Superior temporal gyrus (tissue), 1 donor: ENCODE measurements at regions not wholly inside any gene's neighbourhood (a gene's known extent, or its start where the extent isn't known, plus 50 kb on each side); places are given as distances from the start of the nearest gene placed in this dataset.
"Not testable (repeated sequence)": the region's sequence is repeated elsewhere in the genome, so short reads cannot be mapped to it uniquely, and the experiment has no call there.

Experiments
- DNase-seq: peaks from one replicate; pipeline ENCODE4 v3.0.0-alpha.2; 2016; ENCODE audit errors: extremely low spot score

- no peak for DNase-seq
Observed at GRCh38 chr11:23236826-23237555, 376.7 kb upstream of the CCDC179 start.

DNA sequence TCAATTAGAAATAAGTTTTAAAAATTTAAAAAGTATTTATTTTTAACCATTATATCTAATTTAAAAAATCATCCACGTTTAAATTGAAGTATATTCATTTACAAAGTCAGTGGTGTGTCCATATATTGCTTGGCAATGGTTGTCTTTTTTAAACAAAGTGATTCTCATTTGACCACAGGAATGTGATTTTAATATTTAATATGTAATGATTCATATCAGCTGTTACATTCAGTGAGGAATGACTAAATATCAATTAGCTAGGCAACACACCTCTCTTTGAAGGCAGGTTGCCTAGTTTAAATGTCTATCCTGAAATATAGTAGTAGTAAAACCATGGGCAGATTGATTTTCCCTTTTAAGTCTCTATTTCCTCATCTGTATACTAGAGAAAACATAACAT is 392.2 kb upstream of the CCDC179 start:
- no peak for DNase-seq

DNA sequence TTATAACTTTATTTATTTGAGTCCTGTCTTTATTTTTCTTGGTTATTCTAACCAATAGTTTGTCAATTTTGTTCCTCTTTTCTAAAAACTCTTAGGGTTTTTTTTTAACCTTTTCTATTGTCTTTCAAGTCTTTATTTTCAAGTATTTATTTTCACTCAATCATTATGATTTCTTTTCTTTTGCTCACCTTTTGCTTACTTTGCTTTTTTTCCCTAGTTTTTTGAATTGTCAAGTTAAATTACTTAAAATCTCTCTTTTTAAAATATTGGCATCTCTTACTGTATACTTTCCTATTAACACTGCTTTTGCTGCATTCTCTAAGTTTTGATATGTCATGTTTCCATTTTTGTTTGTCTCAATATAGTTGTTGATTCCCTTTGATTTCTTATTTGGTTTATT is 396.8 kb upstream of the CCDC179 start:
- no peak for DNase-seq

DNA sequence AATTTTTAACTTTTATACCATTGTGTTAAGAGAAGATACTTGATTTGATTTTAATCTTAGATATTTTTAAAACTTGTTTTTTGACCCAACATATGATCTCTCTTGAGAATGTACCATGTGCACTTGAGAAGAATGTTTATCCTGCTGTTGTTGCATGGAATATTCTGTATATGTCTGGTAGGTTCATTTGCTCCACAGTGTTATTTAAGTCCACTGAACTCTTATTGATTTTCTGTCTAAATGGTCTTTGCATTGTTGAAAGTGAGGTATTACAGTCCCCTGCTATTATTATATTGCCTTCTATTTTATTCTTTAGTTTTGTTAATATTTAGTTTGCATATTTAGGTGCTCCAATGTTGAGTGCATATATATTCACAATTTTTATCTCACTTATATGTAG is 397.3 kb upstream of the CCDC179 start:
- no peak for DNase-seq

GRCh38 chr11:23263466-23263865 is 403.2 kb upstream of the CCDC179 start:
- no peak for DNase-seq

GRCh38 chr11:23272095-23272494 is 411.8 kb upstream of the CCDC179 start:
- DNase-seq, result no peak

- DNase-seq, result no peak
Observed at GRCh38 chr11:23278121-23278520, 417.8 kb upstream of the CCDC179 start.

DNA sequence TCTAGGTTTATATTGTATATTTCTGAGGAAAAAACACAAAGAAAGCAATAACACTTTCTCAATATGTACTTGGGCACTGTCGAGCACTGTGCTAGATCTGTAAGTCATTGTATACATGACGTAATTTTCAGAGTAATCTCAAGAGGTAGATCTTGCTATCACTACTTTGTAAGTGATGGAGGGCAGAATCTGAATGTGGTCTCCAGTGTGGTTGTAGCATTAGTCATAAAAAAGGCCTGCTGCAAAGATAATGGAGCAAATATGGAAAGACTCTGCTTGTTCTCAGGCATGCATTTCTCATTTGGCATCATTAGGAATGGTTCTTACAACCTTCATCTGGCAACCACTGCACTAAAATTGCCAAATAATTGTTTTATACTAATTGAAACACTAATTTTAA is 419.8 kb upstream of the CCDC179 start:
- no peak for DNase-seq

GRCh38 chr11:23283666-23284065 is 423.4 kb upstream of the CCDC179 start:
- no peak for DNase-seq

GRCh38 chr11:23284631-23285030 is 424.4 kb upstream of the CCDC179 start:
- no peak for DNase-seq

DNA sequence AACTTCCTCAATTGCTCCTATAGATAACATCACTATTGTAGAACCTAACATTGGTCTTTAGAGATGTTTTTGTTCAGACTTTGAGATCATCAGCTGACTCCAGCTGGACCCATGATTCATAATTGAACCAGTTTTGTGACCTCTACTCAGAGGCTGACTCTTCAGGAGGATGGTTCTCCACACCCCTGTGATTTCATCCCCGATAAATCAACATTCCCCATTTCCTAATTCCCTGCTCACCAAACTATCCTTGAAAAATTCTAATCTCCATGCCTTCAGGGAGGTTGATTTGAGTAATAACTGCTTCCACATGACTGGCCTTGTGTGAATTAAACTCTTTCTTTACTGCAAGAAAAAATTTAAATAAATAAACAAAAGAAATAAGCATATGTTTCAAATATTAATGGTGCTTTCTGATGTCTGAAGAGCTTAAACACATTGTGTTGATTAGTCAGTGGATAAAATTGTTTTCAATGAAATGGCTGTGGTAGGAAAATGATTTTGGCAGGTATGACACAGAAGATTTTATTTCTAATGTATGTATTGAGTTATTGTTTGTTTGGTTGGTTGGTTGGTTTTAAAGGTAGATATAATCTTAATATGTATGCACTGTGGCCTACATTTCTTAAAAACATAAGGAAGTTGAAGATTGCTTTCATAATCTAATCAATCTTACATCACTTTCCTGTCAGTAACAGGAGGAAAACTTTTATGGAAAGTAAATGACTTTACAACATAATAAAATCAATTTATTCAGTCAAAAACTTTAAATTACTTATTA is 427.9 kb upstream of the CCDC179 start:
- DNase-seq, result no peak

DNA sequence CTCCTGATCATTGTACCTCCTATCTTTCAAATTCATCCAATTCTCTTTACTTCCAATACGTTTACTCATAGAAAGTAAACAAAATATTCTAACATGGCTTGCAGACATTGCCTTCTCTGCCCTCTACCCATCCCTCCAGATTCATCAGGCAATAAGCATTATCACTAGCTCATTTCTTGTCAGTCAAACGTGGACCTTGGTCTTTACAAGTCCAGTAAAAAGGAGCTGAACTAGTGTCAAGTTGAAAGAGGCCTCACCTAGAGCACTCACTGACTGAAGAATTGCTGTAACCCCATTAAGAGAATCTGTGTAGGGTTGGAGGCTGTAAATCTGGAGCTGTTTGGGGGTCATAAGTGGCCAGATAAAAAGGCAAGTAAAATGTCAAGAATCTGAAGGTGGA is 435.0 kb upstream of the CCDC179 start:
- no peak for DNase-seq

GRCh38 chr11:23308041-23308440 is 447.8 kb upstream of the CCDC179 start:
- no peak for DNase-seq

GRCh38 chr11:23310276-23310675 is 450.0 kb upstream of the CCDC179 start:
- no peak for DNase-seq

GRCh38 chr11:23311986-23312940 is 452.0 kb upstream of the CCDC179 start:
- DNase-seq, result no peak

- DNase-seq, result no peak
Observed at GRCh38 chr11:23313001-23313400, 452.7 kb upstream of the CCDC179 start.

GRCh38 chr11:23314162-23314561 is 453.9 kb upstream of the CCDC179 start:
- no peak for DNase-seq

GRCh38 chr11:23315286-23315685 is 455.0 kb upstream of the CCDC179 start:
- DNase-seq, result no peak

GRCh38 chr11:23317816-23318215 is 457.5 kb upstream of the CCDC179 start:
- no peak for DNase-seq

DNA sequence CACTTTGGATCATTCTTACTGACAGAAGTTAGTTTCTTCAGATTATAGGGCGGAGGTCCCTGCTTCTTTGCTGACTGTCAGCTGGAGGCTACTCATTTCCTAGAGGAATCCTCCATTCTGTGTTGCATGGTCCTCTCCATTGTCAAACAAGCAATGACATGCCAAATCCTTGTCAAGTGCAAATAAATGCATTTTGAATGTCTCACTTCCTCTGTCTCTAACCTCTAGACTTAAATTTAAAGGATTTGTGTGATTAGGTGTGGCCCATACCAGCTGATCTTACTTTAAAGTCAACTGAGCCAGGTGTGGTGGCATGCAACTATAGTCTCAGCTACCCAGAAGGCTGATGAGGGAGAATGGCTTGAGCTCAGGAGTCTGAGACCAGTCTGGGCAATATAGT is 458.4 kb upstream of the CCDC179 start:
- no peak for DNase-seq

GRCh38 chr11:23320131-23320530 is 459.9 kb upstream of the CCDC179 start:
- no peak for DNase-seq

GRCh38 chr11:23335586-23335985 is 475.3 kb upstream of the CCDC179 start:
- not testable (repeated sequence) for DNase-seq
